Endothelial cell of umbilical vein (primary cell): ENCODE measurements at regions not wholly inside any gene's neighbourhood (a gene's known extent, or its start where the extent isn't known, plus 50 kb on each side); places are given as distances from the start of the nearest gene placed in this dataset.

Experiments
- BruUV-seq: library from RNA; stranded (reverse); fragments of 400-500 nt; replicated peaks from 2 replicates; lab custom pipeline; 2021; lab: Mats Ljungman, UMichigan
- CTCF ChIA-PET: fragments of 300-600, 350-600 bp; sonication (Branson Sonifier 250); formaldehyde crosslinking; loops from one replicate; lab custom pipeline; 2021; ENCODE audit warnings: antibody characterized with exemption, inconsistent platforms; lab: Charles Lee
- POLR2A ChIA-PET: fragments of 300-600, 350-600 bp; sonication (Branson Sonifier 250); formaldehyde crosslinking; loops from one replicate; lab custom pipeline; 2021; ENCODE audit warnings: antibody characterized with exemption, inconsistent platforms; lab: Charles Lee
- DNase-seq: peaks from one replicate; pipeline ENCODE4 v3.0.0-alpha.2; 2011; ENCODE audit warnings: low read depth, low spot score
- FAIRE-seq: peaks from 2 replicates; lab custom pipeline; 2011; peaks lifted over from hg19 to GRCh38; lab: Jason Lieb, UNC
- H2AFZ ChIP-seq: 2 replicates; pipeline ENCODE4 v1.6.0; 2012; ENCODE audit warnings: low read depth, low read length, control low read depth, inconsistent platforms
- H3K27ac ChIP-seq: 2 replicates; pipeline ENCODE4 v1.5.1; 2011; ENCODE audit warnings: low read depth, mild to moderate bottlenecking, control low read depth, low read length, moderate library complexity; ENCODE audit not compliant: insufficient read depth
- H3K27me3 ChIP-seq, 2 experiments: 2 replicates each; pipeline versions ENCODE4 v1.6.0 to v1.6.1; 2011; ENCODE audit warnings: low read length in 2 of 2, mixed read lengths in 1 of 2; ENCODE audit not compliant: control insufficient read depth in 2 of 2, insufficient read depth in 2 of 2
- H3K36me3 ChIP-seq, 2 experiments: 2 replicates in 1 of 2; 3 replicates in 1 of 2; pipeline ENCODE4 v1.5.1; 2011; ENCODE audit warnings: low read length in 2 of 2, mild to moderate bottlenecking in 1 of 2, moderate library complexity in 1 of 2; ENCODE audit not compliant: control insufficient read depth in 2 of 2, insufficient read depth in 2 of 2; ENCODE audit errors: extremely low read depth in 1 of 2
- H3K4me1 ChIP-seq: 3 replicates; pipeline ENCODE4 v1.5.1; 2011; ENCODE audit warnings: mild to moderate bottlenecking, low read length; ENCODE audit not compliant: control insufficient read depth, insufficient read depth; ENCODE audit errors: extremely low read depth
- H3K4me2 ChIP-seq: 2 replicates; pipeline ENCODE4 v1.6.1; 2011; ENCODE audit warnings: low read length, control low read depth, mixed read lengths; ENCODE audit not compliant: insufficient read depth
- H3K4me3 ChIP-seq, 3 experiments: fragments of 200-600 bp in 1 of 3; sonication (generic), shearing (Covaris generic) in 1 of 3; replicated peaks in 1 of 3; 2 replicates each; pipeline ENCODE4 v1.5.1; 2011 to 2016; ENCODE audit warnings: control low read depth in 3 of 3, low read length in 3 of 3, mild to moderate bottlenecking in 2 of 3, inconsistent platforms in 1 of 3, low read depth in 1 of 3, moderate library complexity in 1 of 3; ENCODE audit not compliant: insufficient read depth in 1 of 3
- H3K79me2 ChIP-seq: 2 replicates; pipeline ENCODE4 v1.6.0; 2012; ENCODE audit warnings: low read length, inconsistent platforms; ENCODE audit not compliant: control insufficient read depth, insufficient read depth
- H3K9ac ChIP-seq: replicated peaks from 2 replicates; pipeline ENCODE3; 2011; ENCODE audit warnings: low read length, control low read depth; ENCODE audit not compliant: insufficient read depth; ENCODE audit errors: extremely low read depth
- H3K9me1 ChIP-seq: replicated peaks from 3 replicates; pipeline ENCODE4 v1.6.0; 2011; ENCODE audit warnings: mild to moderate bottlenecking, low read length; ENCODE audit not compliant: control insufficient read depth, insufficient read depth; ENCODE audit errors: extremely low read depth
- H3K9me3 ChIP-seq: replicated peaks from 2 replicates; pipeline ENCODE4 v1.5.1; 2012; ENCODE audit warnings: low read length, inconsistent platforms; ENCODE audit not compliant: control insufficient read depth, insufficient read depth
- H4K20me1 ChIP-seq: replicated peaks from 2 replicates; pipeline ENCODE3; 2011; ENCODE audit warnings: mild to moderate bottlenecking, low read length; ENCODE audit not compliant: control insufficient read depth, insufficient read depth; ENCODE audit errors: extremely low read depth
- CTCF ChIP-seq, 2 donors: IDR thresholded peaks; 1 replicate in 1 of 2; 2 replicates in 1 of 2; pipeline ENCODE4 v1.5.1; 2011; ENCODE audit warnings: low read length in 2 of 2, mild to moderate bottlenecking in 2 of 2, moderate library complexity in 2 of 2, control low read depth in 1 of 2, inconsistent platforms in 1 of 2, low read depth in 1 of 2; ENCODE audit not compliant: insufficient read depth in 1 of 2; ENCODE audit errors: extremely low read depth in 1 of 2
- EZH2 ChIP-seq: IDR thresholded peaks from 2 replicates; pipeline ENCODE4 v1.6.1; 2012; ENCODE audit warnings: borderline replicate concordance, low read depth, mild to moderate bottlenecking, moderate library complexity, low read length, inconsistent platforms; ENCODE audit not compliant: severe bottlenecking
- FOS ChIP-seq: IDR thresholded peaks from 2 replicates; pipeline ENCODE4 v1.6.1; 2011; ENCODE audit warnings: mild to moderate bottlenecking, low read length, moderate library complexity, borderline replicate concordance; ENCODE audit not compliant: insufficient read depth
- GATA2 ChIP-seq: IDR thresholded peaks from 2 replicates; pipeline ENCODE4 v1.7.0; 2011; ENCODE audit warnings: low read depth, mild to moderate bottlenecking, moderate library complexity, mixed read lengths, low read length; ENCODE audit not compliant: insufficient read length, insufficient read depth
- JUN ChIP-seq: IDR thresholded peaks from 2 replicates; pipeline ENCODE4 v1.6.1; 2011; ENCODE audit warnings: borderline replicate concordance, low read depth; ENCODE audit not compliant: insufficient read length, insufficient read depth
- MYC ChIP-seq: IDR thresholded peaks from one replicate; pipeline ENCODE4 v1.6.1; 2011; ENCODE audit warnings: mild to moderate bottlenecking, low read depth, low read length
- POLR2A ChIP-seq: IDR thresholded peaks from 2 replicates; pipeline ENCODE4 v1.6.1; 2012; ENCODE audit warnings: low read depth, mild to moderate bottlenecking, control low read depth, low read length
- POLR2AphosphoS5 ChIP-seq: IDR thresholded peaks from 2 replicates; pipeline ENCODE4 v1.6.1; 2012; ENCODE audit warnings: low read depth, mild to moderate bottlenecking, control low read depth, low read length, moderate library complexity; ENCODE audit not compliant: insufficient read depth
- dilution Hi-C: fragments of 300-500 bp; cut with MboI; formaldehyde crosslinking; loops from one replicate; pipeline ENCODE4 v1.15.0; 2019; ENCODE audit warnings: low sequenced_read_pairs; ENCODE audit not compliant: extremely low pct_ligation_motif_present
- intact Hi-C: fragments of 100-400 bp; cut with micrococcal nuclease; formaldehyde crosslinking; loops from one replicate; pipeline ENCODE4 v1.10.0; 2022

GRCh38 chr15:72919936-72920465, 132.3 kb upstream of the NEO1 start:
- H3K9me3 ChIP-seq: no peaks in the 10 kb centered on the region
- ChIA-PET POLR2A (no interaction called here), CTCF (no interaction called here)
- DNase-seq (no peak), FAIRE-seq (no peak)
- H2AFZ ChIP-seq: no peak overlapping the region
- H4K20me1 ChIP-seq: no peaks in the 10 kb centered on the region
- H3K9me1 ChIP-seq: no peaks in the 10 kb centered on the region
- H3K4me3 ChIP-seq: no peak overlapping the region
- H3K27ac ChIP-seq: no peak overlapping the region
- intact Hi-C loops (loop anchor here (5.0 kb wide), 1 partner anchor 123 kb away; no protein-coding TSS in a partner anchor), dilution Hi-C loops (no loop called here)
- BruUV-seq: no TSS peak
- H3K79me2 ChIP-seq: no peaks in the 10 kb centered on the region
- no peak overlapping the region for H3K9ac ChIP-seq
- TF ChIP-seq CTCF (IDR thresholded peaks at IDR 0.05; ENCODE audit: extremely low read depth in 1 of 2, insufficient read depth in 1 of 2, low read depth in 1 of 2, low read length in 2 of 2) (no peak), GATA2 (no peak), JUN (no peak), POLR2A (no peak), POLR2AphosphoS5 (no peak), EZH2 (no peak), MYC (no peak), FOS (no peak)
- no peak overlapping the region for H3K4me2 ChIP-seq
- no peaks in the 10 kb centered on the region for H3K36me3 ChIP-seq
- H3K4me1 ChIP-seq: no peaks in the 10 kb centered on the region
- peaks cover 0 to 2% of the 10 kb centered on the region in 2 experiments for H3K27me3 ChIP-seq
